GM19351 (cell line): ENCODE measurements at regions not wholly inside any gene's neighbourhood (a gene's known extent, or its start where the extent isn't known, plus 50 kb on each side); places are given as distances from the start of the nearest gene placed in this dataset.
"Not testable (repeated sequence)": the region's sequence is repeated elsewhere in the genome, so short reads cannot be mapped to it uniquely, and the experiment has no call there.

Experiments used
- ATAC-seq: cut with Tn5 transposase; IDR thresholded peaks from one replicate; pipeline ENCODE4 v1.9.1; 2021; ENCODE audit warnings: mild to moderate bottlenecking, moderate library complexity; ENCODE audit not compliant: unreplicated experiment

GRCh38 chr1:38615680-38616079 is 243.9 kb downstream of the RRAGC start:
- no peak for ATAC-seq

- ATAC-seq: no peak
Observed at GRCh38 chr1:38614861-38615260, 244.7 kb downstream of the RRAGC start.

GRCh38 chr1:38613996-38614395 is 245.6 kb downstream of the RRAGC start:
- no peak for ATAC-seq

- ATAC-seq: no peak
Observed at GRCh38 chr1:38612951-38613350, 246.6 kb downstream of the RRAGC start.

DNA sequence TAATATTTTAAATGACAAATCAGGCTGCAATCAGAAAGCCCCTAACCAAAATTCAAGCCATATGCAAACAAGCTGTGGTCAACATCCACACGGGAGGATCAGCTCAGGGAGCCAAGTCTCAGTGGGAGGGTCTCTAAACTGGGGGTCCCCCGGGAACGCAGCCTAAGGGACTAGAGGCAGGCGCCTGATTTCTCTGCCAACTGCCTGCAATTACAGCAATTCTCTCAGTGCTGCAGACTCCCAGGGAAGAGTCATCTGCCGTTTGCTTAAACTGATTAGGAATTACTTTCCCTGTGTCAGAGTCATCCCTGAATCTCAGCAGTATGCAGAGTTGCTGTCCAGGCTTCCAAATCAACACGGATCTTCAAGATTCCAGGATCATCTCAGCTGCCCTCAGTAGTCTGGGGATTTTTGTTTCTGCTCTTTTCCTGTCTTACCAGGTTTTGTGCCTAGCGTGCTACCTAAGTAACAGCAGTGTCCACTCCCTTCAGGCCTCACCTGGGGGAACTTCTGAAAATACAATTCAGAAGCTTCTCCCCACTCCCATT is 247.8 kb downstream of the RRAGC start:
- ATAC-seq: no peak

DNA sequence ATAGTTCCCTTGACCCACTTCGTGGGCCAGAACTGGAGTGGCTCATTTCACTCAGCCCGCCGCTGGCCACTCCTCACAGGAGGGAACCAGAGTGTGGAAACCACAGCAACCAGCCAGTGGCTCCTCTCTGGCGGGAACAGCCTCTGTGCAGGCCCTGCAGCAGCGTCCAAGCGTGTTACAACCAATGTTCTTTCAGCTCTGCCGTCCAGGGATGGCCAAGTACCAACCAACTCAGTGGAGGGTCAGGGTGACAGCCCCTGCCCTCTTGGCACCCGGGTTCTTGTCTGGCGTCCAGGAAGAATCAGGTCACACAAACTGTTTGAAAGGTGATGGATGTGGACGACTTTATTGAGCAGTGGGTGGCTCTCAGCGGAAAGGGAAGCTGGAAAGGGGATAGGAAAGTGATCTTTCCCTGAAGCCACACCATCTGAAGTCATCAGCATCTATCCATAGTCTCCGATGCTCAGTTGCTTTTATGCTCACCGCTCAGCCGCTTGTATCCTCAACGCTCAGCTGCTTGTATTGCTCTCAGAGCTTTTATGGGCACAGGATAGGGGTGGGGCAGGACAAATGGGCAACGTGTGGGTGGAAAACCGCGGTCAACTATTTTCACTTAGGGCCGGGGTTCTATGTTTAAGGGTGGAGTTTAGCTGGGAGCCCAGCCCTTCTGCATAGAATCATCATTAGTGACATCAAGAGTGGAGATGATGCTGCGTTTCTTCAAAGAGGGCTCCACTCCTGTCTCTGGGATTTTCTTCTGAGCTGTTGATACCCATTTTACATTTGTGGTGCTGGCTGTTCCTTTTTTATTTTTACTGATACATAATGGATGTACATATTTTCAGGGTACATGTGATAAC is 250.2 kb downstream of the RRAGC start:
- ATAC-seq: no peak

DNA sequence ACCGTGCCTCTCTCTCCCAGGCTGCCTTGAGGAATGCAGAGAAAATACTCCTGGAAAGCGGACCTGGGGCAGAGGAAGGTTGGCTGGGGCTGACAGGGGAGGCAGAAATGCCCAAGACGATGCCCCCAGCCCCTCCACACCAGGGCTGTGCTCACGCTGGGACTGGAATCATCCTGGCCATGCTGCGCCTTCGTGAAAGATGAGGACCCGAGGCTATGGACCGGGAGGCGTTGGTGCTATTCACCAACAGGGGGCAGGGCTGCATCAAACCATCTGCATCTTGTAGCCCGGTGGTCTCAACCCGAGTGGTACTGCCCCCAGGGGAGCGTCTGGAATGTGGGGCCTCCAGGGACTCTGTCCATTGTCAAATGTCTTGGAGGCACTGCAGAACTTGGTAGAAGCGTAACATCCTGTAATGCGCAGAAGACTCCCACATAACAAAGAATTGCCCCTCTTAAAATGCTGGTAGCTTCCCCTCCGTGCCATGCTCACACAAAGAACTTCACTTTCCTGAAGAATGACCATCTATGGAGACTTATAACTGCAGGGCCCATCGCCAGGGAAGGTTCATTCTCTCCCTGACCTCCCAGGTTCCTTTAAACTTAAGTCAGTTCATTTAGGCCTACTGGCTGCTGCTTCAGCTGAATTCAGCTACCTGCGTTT is 251.2 kb downstream of the RRAGC start:
- no peak for ATAC-seq

DNA sequence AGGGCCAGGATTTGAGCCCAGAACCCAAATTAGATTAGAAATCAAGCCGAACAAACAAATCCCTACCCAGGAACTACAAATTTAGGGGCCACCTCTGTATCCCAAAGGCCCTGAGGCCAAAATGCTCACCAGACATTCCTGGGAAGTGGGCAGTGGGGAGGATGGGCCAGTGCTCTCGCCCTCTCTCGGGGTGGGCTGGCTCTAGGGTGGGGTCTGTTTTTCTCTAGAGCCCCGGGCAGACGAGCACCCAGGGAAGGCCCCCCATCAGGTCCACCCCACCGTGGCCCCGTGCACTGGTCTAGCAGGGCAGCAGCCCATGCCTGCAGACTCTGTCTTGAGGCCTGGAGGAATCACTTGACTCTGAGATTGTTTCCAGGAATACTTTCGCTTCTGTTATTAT is 252.0 kb downstream of the RRAGC start:
- ATAC-seq: no peak

DNA sequence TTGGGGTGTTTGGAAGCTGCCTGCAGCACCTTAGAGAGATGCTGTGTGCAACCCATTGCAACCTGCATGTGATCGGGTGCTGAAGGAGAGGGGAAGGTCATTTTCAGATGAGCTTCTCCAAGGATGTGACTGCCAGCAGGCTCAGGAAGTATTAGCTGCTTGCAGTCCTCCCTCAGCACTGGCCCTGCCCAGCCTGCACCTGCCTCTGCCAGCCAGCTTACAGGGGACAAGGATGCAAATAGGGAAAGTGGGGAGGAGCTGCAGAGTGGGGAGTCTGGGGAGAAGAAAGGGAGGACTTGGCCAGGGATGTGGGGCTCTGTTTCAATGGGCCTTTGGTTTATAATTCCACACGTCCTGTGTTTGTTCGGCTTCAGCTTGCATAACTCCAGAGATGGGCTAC is 254.5 kb downstream of the RRAGC start:
- ATAC-seq: no peak

DNA sequence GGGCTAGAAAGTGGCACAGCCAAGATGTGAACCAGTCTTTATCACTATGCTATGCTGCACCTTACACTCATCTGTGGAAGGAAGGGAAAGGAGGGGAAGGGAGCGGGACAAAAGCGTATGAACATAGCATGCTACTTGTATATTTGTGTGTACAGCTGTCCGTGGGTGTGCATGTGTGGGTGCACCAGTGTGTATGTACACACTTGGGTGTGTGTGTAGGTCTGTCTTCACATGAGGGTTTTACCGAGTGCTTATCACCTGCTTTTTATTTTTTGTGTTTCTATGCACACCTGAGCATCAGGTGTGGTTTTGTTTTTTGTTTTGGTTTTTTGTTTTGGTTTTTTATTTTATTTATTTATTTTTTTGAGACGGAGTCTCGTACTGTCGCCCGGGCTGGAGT is 255.7 kb downstream of the RRAGC start:
- no peak for ATAC-seq

DNA sequence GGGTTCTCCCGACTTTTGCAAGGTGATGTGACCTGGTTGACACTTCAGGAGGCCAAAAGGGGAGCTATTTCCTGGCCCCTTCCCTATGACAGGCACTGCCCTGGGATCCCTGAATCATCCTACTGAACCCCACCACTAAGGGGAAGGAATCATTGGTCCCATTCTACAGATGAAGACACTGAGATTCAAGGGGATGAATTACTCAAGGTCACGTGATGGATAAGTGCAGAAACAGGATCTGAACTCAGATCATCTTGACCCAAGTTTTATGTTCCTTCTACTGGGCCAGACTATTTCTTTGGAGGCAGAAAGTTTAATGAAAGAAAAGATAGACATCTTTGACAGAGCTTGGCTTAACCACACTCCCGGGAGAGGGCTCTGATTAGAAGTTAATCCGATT is 258.7 kb downstream of the RRAGC start:
- no peak for ATAC-seq

- ATAC-seq: no peak
Observed at GRCh38 chr1:38600286-38600685, 259.3 kb downstream of the RRAGC start.

- no peak for ATAC-seq
Observed at GRCh38 chr1:38598118-38598517, 261.5 kb downstream of the RRAGC start.

DNA sequence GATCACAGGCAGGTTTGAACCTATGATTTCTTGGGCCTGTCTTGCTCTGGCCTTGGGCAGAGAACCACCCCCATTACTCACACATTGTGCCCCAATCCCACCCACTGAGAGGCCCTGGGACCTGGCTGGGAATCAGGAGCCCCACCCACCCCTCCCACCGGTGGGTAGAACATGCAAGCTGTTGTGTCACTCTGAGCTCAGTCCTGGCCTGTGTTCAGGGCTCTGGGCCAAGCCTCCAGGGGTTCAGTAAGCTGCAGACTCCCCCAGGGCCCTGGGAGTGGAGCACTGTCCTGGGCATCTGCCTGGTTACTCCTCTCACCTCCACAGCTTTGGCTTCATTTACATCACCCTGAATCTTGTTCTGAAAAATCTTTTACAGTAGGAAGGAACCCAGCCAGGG is 270.5 kb downstream of the RRAGC start:
- ATAC-seq: no peak

- ATAC-seq: no peak
Observed at GRCh38 chr1:38587766-38588165, 271.8 kb downstream of the RRAGC start.

DNA sequence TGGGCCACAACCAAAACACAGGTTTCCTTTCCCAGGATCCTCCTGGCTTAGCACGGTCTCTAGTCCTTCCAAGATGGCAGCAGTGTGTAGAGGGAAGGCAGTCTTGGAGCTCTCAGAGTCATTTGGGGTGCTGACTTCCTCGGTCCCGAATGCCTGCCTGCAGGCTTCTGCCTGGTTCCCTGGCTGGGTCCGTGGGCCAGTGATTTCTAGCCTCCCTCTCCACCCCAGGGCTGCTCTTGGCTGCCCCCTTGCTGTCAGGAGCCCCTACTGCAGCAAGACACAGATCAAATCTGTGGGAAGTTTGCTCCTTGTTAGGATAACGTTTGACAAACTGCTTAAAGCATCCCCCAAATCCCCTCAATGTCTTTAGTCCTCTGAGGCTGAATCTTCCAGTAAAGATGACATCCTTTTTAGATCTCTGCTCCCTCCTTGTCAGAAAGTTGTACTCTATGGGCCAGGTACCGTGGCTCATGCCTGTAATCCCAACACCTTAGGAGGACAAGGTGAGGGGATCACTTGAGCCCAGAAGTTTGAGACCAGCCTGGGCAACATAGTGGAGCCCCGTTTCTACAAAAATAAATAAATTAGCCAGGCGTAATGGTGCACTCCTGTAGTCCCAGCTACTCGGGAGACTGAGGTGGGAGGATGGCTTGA is 272.5 kb downstream of the RRAGC start:
- no peak for ATAC-seq

DNA sequence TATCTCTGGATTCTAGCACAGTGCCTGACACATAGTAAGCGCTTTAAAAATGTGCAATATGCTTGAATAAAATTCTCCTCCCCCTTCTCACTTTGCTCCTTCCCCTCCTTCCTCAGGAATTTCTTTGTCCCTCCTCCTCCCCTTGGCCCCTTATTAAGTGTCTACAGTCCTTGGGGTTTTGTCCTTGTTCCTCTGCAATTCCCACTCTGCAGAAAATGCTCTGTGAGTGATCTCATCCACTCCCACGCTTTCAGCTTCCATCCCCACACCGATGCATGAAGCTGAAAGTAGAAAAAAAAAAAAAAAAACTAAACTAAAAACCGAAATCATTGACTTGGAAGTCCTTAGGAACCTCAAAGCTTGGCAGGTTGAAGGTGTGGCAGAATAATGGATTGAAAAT is 273.6 kb downstream of the RRAGC start:
- no peak for ATAC-seq

DNA sequence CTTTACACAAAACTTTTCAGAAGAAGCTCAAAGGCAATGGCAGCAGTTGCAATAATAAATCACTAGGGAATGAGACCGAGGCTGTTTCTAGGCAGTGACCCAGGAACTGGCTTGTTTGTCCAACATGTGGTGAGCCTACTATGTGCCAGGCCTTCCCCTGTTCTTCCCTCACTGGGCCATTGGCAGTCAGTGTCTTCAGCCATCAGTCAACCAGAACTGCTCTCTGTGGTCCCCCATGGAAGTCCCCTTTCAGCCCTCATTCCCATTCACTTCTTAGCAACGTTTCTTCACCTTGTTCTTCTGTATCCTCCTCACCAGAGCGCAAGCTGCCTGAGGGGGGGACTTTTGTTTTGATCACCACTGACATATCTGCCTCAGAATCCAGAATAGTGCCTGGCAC is 274.1 kb downstream of the RRAGC start:
- no peak for ATAC-seq

- ATAC-seq: no peak
Observed at GRCh38 chr1:38584448-38585355, 274.9 kb downstream of the RRAGC start.

GRCh38 chr1:38583287-38583686 is 276.3 kb downstream of the RRAGC start:
- ATAC-seq: not testable (repeated sequence)

DNA sequence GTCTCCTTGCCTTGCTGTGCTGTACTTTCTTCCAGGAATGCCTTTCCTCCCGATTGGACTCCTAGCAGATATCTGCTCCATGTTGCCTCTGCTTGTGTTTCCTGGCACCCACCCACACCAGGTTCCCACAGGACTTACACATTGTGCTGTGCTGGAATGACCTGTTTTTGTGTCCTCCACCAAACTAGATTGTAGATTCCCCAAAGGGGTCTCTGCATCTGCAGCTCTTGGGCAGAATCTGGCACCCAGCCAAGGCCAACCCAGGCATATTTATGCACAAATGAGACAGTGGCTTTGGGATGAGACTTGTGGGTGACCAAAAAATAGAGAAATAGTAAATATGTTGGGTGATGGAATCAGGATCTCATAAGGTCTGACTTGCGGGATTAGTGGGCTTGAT is 278.2 kb downstream of the RRAGC start:
- no peak for ATAC-seq
